PC-9 (cell line): ENCODE measurements at regions not wholly inside any gene's neighbourhood (a gene's known extent, or its start where the extent isn't known, plus 50 kb on each side); places are given as distances from the start of the nearest gene placed in this dataset.
"Not testable (repeated sequence)": the region's sequence is repeated elsewhere in the genome, so short reads cannot be mapped to it uniquely, and the experiment has no call there.

Source experiments
- BruUV-seq: library from RNA; stranded (reverse); fragments of 400-500 nt; replicated peaks from 2 replicates; lab custom pipeline; 2021; lab: Mats Ljungman, UMichigan
- CTCF ChIA-PET: fragments of 300-600 bp; sonication (Branson Sonifier 250); formaldehyde crosslinking; loops from one replicate; lab custom pipeline; 2022; ENCODE audit warnings: antibody characterized with exemption; lab: Charles Lee
- POLR2A ChIA-PET: fragments of 300-600 bp; sonication (Branson Sonifier 250); formaldehyde crosslinking; loops from one replicate; lab custom pipeline; 2022; ENCODE audit warnings: antibody characterized with exemption; ENCODE audit not compliant: unreplicated experiment; lab: Charles Lee
- DNase-seq, 2 experiments: peaks; one replicate each; pipeline versions ENCODE4 v3.0.0 to v3.0.0-alpha.2; 2015 to 2022; ENCODE audit warnings: mixed read lengths in 1 of 2
- H2AFZ ChIP-seq: fragments of 200-600 bp; sonication (generic); 2 replicates; pipeline ENCODE4 v1.8.1; 2017; ENCODE audit warnings: antibody characterized with exemption
- H3F3A ChIP-seq: fragments of 200-600 bp; sonication (generic); 2 replicates; pipeline ENCODE4 v1.8.1; 2017; ENCODE audit warnings: antibody characterized with exemption, mild to moderate bottlenecking, low read depth; ENCODE audit not compliant: insufficient read depth
- H3K27ac ChIP-seq: fragments of 200-600 bp; sonication (generic); 2 replicates; pipeline ENCODE4 v1.6.1; 2016; ENCODE audit warnings: mixed run types
- H3K27me3 ChIP-seq: fragments of 200-600 bp; sonication (generic); 2 replicates; pipeline ENCODE4 v1.6.1; 2016; ENCODE audit warnings: low read depth, mixed run types; ENCODE audit not compliant: insufficient read depth
- H3K36me3 ChIP-seq: fragments of 200-600 bp; sonication (generic); 2 replicates; pipeline ENCODE4 v1.6.1; 2016; ENCODE audit warnings: low read depth, mixed run types
- H3K4me1 ChIP-seq: fragments of 200-600 bp; sonication (generic); replicated peaks from 2 replicates; pipeline ENCODE4 v1.6.1; 2016; ENCODE audit warnings: mixed run types; ENCODE audit not compliant: insufficient read depth
- H3K4me2 ChIP-seq: fragments of 200-600 bp; sonication (generic); 2 replicates; pipeline ENCODE4 v1.6.1; 2017; ENCODE audit warnings: mixed run types
- H3K4me3 ChIP-seq: fragments of 200-600 bp; sonication (generic); 2 replicates; pipeline ENCODE4 v1.6.1; 2016; ENCODE audit warnings: mixed run types
- H3K79me2 ChIP-seq: fragments of 200-600 bp; sonication (generic); 2 replicates; pipeline ENCODE4 v1.6.1; 2017; ENCODE audit warnings: low read depth, mixed run types
- H3K9me2 ChIP-seq: fragments of 200-600 bp; sonication (generic); 2 replicates; pipeline ENCODE4 v1.8.1; 2017; ENCODE audit warnings: mild to moderate bottlenecking; ENCODE audit not compliant: insufficient read depth
- H3K9me3 ChIP-seq: fragments of 200-600 bp; sonication (generic); 2 replicates; pipeline ENCODE4 v1.8.1; 2016; ENCODE audit warnings: low read depth; ENCODE audit not compliant: insufficient read depth
- H4K20me1 ChIP-seq: fragments of 200-600 bp; sonication (generic); 2 replicates; pipeline ENCODE4 v1.8.1; 2017; ENCODE audit not compliant: insufficient read depth
- CTCF ChIP-seq: fragments of 200-600 bp; sonication (generic); conservative IDR thresholded peaks from 2 replicates; pipeline ENCODE4 v1.6.1; 2017; ENCODE audit warnings: mixed run types, antibody characterized with exemption, mild to moderate bottlenecking, moderate library complexity
- EZH2 ChIP-seq: fragments of 200-600 bp; sonication (generic); IDR thresholded peaks from 2 replicates; pipeline ENCODE4 v1.8.0; 2017; ENCODE audit warnings: antibody characterized with exemption, low read depth
- intact Hi-C: fragments of 100-400 bp; cut with micrococcal nuclease; formaldehyde crosslinking; loops from one replicate; pipeline ENCODE4 v1.10.0; 2022; ENCODE audit not compliant: unreplicated experiment

DNA sequence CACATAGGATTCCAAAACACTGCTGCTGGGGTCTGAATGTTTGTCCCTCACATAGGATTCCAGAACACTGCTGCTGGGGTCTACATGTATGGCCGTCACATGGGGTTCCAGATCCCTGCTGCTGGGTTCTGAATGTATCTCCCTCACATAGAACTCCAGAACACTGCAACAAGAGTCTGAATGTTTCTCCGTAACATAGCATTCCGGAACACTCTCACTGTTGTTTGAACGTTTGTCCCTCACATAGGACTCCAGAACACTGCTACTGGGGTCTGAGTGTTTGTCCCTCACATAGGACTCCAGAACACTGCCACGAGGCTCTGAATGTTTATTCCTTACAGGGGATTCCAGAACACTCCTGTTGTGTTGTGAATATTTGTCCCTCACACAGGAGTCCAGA, 216.8 kb downstream of the FOXD4L6 start:
- H3F3A ChIP-seq = no peaks in the 10 kb centered on the region
- H4K20me1 ChIP-seq = no peaks in the 10 kb centered on the region
- no peaks in the 10 kb centered on the region for H3K9me2 ChIP-seq
- no peaks in the 10 kb centered on the region for H3K9me3 ChIP-seq
- no peak overlapping the region for H3K27ac ChIP-seq
- H3K27me3 ChIP-seq = peaks cover 88% of the 10 kb centered on the region
- H3K4me1 ChIP-seq = no peaks in the 10 kb centered on the region; the same call in 1 of the 2 replicates
- intact Hi-C loops = no loop called here
- no peak overlapping the region for H2AFZ ChIP-seq
- H3K36me3 ChIP-seq = no peaks in the 10 kb centered on the region
- CTCF ChIA-PET = no interaction called here
- H3K4me3 ChIP-seq = no peak overlapping the region
- no TSS peak for BruUV-seq
- DNase-seq = no peak
- H3K4me2 ChIP-seq = no peak overlapping the region
- TF ChIP-seq CTCF (no peak), EZH2 (no peak)
- POLR2A ChIA-PET = no interaction called here
- H3K79me2 ChIP-seq = no peaks in the 10 kb centered on the region

DNA sequence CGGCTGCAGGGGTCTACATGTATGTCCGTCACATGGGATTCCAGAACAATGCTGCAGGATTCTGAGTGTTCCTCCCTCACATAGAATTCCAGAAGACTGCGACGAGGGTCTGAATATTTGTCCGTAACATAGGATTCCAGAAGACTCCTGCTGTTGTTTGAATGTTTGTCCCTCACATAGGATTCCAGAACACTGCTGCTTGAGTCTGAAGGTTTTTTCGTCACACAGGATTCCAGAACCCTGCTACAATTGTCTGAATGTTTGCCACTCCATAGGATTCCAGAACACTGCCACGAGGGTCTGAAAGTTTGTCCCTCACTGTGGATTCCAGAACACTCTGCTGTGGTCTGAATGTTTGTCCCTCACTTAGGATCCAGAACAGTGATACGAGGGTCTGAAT, 217.5 kb downstream of the FOXD4L6 start:
- H3K4me1 ChIP-seq, H4K20me1 ChIP-seq, H3F3A ChIP-seq, H3K79me2 ChIP-seq, DNase-seq, H3K4me2 ChIP-seq, intact Hi-C loops, BruUV-seq, H3K9me2 ChIP-seq, H3K36me3 ChIP-seq, CTCF ChIA-PET, H3K9me3 ChIP-seq, H3K27ac ChIP-seq, H2AFZ ChIP-seq, H3K4me3 ChIP-seq, POLR2A ChIA-PET: not testable (repeated sequence)
- peaks cover 94% of the 10 kb centered on the region for H3K27me3 ChIP-seq

DNA sequence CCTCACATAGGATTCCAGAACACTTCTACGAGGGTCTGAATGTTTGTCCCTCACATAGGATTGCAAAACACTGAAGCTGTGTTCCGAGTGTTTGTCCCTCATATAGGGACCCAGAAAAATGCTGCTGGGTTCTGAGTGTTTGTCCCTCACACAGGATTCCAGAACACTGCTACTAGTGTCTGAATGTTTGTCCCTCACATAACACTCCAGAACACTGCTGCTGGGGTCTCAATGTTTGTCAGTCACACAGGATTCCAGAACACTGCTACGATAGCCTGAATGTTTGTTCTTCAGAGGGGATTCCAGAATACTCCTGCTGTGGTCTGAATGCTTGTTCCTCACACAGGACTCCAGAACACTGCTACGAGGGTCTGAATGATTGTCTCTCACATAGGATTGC, 218.7 kb downstream of the FOXD4L6 start:
- Histone ChIP-seq H3K27ac (no peak overlapping the region), H3F3A (no peaks in the 10 kb centered on the region), H3K9me2 (no peaks in the 10 kb centered on the region), H4K20me1 (no peaks in the 10 kb centered on the region), H3K9me3 (no peaks in the 10 kb centered on the region), H3K4me3 (no peak overlapping the region), H3K79me2 (no peaks in the 10 kb centered on the region), H3K36me3 (no peaks in the 10 kb centered on the region), H3K4me1 (no peaks in the 10 kb centered on the region), H3K27me3 (peaks cover 90% of the 10 kb centered on the region), H2AFZ (no peak overlapping the region), H3K4me2 (no peak overlapping the region)
- ChIA-PET CTCF (no interaction called here), POLR2A (no interaction called here)
- DNase-seq = no peak
- no peak for TF ChIP-seq CTCF
- TF ChIP-seq EZH2 = no peak
- intact Hi-C loops = no loop called here
- no TSS peak for BruUV-seq

GRCh38 chr9:40909111-40909510, 219.4 kb downstream of the FOXD4L6 start:
- H3K4me1 ChIP-seq, H3K9me3 ChIP-seq, H3K4me3 ChIP-seq, intact Hi-C loops, CTCF ChIA-PET, H3F3A ChIP-seq, POLR2A ChIA-PET, BruUV-seq, H3K9me2 ChIP-seq, DNase-seq, H3K36me3 ChIP-seq, H2AFZ ChIP-seq, H3K79me2 ChIP-seq, H3K4me2 ChIP-seq, H3K27ac ChIP-seq, H4K20me1 ChIP-seq: not testable (repeated sequence)
- H3K27me3 ChIP-seq = peaks cover 82% of the 10 kb centered on the region
